Gastroesophageal sphincter (tissue), 3 donors: ENCODE measurements at regions not wholly inside any gene's neighbourhood (a gene's known extent, or its start where the extent isn't known, plus 50 kb on each side); places are given as distances from the start of the nearest gene placed in this dataset.

Experiments
- POLR2A ChIP-seq, 2 donors: fragments of 450-650 bp; IDR thresholded peaks; one replicate each; pipeline ENCODE4 v1.6.1; 2017; ENCODE audit warnings: antibody characterized with exemption in 2 of 2, mild to moderate bottlenecking in 2 of 2, moderate library complexity in 1 of 2
- TF ChIP-seq, protein P1 (sequence below), 4 experiments: fragments of 200-600 bp in 2 of 4; fragments of 450-650 bp in 2 of 4; sonication (generic) in 1 of 4; IDR thresholded peaks; one replicate each; pipeline ENCODE4 v1.5.1; 2017 to 2019; ENCODE audit warnings: antibody characterized with exemption in 4 of 4, mild to moderate bottlenecking in 2 of 4, moderate library complexity in 2 of 4

DNA sequence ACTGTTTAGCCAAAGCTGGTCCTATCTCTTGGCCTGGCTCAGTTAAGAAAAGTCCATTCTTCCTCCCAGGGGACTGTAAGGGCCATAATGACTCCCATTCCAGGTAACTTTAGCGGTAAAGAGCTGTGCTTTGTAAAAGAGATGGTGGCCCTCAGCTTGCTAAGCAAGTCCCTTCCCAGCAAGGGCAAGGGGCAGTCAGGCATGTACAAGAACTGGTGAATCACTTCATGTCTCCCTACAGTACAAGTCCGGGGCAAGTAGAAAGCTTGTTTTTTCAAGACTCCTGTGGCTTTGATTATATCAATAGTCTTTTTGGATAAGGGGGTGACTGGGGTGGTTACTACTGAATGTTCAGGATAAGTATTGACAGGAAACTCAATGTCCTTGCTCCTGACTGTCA is 88.9 kb downstream of the SLC25A15 start:
- TF ChIP-seq, protein P1, sequence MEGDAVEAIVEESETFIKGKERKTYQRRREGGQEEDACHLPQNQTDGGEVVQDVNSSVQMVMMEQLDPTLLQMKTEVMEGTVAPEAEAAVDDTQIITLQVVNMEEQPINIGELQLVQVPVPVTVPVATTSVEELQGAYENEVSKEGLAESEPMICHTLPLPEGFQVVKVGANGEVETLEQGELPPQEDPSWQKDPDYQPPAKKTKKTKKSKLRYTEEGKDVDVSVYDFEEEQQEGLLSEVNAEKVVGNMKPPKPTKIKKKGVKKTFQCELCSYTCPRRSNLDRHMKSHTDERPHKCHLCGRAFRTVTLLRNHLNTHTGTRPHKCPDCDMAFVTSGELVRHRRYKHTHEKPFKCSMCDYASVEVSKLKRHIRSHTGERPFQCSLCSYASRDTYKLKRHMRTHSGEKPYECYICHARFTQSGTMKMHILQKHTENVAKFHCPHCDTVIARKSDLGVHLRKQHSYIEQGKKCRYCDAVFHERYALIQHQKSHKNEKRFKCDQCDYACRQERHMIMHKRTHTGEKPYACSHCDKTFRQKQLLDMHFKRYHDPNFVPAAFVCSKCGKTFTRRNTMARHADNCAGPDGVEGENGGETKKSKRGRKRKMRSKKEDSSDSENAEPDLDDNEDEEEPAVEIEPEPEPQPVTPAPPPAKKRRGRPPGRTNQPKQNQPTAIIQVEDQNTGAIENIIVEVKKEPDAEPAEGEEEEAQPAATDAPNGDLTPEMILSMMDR (IDR thresholded peaks at IDR 0.05): no peak
- no peak for TF ChIP-seq POLR2A (IDR thresholded peaks at IDR 0.05)
